PFSK-1 (cell line): ENCODE measurements at regions not wholly inside any gene's neighbourhood (a gene's known extent, or its start where the extent isn't known, plus 50 kb on each side); places are given as distances from the start of the nearest gene placed in this dataset.

Source experiments
- POLR2AphosphoS5 ChIP-seq: IDR thresholded peaks from 2 replicates; pipeline ENCODE4 v1.6.1; 2012; ENCODE audit warnings: low read depth, mild to moderate bottlenecking, control low read depth, low read length, moderate library complexity
- SIN3A ChIP-seq: IDR thresholded peaks from 2 replicates; pipeline ENCODE4 v1.6.1; 2012; ENCODE audit warnings: mild to moderate bottlenecking, low read length, moderate library complexity, borderline replicate concordance; ENCODE audit not compliant: insufficient read depth
- TF ChIP-seq, protein P1 (sequence below), 2 experiments: IDR thresholded peaks; 2 replicates each; pipeline versions ENCODE4 v1.6.1 to v1.8.0; 2011 to 2012; ENCODE audit warnings: low read depth in 2 of 2, low read length in 2 of 2, control low read depth in 1 of 2, inconsistent platforms in 1 of 2, mild to moderate bottlenecking in 1 of 2, moderate library complexity in 1 of 2; ENCODE audit not compliant: insufficient read depth in 1 of 2

DNA sequence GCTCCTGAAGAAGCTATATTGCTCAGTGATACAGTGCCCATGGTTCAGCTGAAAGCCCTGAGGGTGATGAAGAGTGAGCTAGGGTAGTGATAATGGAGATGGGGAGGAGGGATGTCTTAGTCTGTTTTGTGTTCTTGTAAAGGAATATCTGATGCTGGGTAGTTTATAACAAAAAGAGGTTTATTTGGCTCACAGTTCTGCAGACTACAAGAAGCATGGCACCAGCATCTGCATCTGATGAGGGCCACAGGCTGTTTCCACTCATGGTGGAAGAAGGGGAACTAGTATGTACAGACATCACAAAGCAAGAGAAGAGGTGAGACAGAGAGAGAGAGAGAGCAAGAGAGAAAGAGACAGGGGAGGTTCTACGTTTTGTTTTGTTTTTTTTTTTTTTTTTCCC is 417.3 kb upstream of the TRIB2 start:
- TF ChIP-seq POLR2AphosphoS5, result no peak
- TF ChIP-seq SIN3A, result no peak
- TF ChIP-seq, protein P1, sequence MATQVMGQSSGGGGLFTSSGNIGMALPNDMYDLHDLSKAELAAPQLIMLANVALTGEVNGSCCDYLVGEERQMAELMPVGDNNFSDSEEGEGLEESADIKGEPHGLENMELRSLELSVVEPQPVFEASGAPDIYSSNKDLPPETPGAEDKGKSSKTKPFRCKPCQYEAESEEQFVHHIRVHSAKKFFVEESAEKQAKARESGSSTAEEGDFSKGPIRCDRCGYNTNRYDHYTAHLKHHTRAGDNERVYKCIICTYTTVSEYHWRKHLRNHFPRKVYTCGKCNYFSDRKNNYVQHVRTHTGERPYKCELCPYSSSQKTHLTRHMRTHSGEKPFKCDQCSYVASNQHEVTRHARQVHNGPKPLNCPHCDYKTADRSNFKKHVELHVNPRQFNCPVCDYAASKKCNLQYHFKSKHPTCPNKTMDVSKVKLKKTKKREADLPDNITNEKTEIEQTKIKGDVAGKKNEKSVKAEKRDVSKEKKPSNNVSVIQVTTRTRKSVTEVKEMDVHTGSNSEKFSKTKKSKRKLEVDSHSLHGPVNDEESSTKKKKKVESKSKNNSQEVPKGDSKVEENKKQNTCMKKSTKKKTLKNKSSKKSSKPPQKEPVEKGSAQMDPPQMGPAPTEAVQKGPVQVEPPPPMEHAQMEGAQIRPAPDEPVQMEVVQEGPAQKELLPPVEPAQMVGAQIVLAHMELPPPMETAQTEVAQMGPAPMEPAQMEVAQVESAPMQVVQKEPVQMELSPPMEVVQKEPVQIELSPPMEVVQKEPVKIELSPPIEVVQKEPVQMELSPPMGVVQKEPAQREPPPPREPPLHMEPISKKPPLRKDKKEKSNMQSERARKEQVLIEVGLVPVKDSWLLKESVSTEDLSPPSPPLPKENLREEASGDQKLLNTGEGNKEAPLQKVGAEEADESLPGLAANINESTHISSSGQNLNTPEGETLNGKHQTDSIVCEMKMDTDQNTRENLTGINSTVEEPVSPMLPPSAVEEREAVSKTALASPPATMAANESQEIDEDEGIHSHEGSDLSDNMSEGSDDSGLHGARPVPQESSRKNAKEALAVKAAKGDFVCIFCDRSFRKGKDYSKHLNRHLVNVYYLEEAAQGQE (IDR thresholded peaks at IDR 0.05; ENCODE audit: insufficient read depth in 1 of 2, low read depth in 2 of 2, low read length in 2 of 2), result no peak
